ENCODE measurements at regions not wholly inside any gene's neighbourhood (a gene's known extent, or its start where the extent isn't known, plus 50 kb on each side); places are given as distances from the start of the nearest gene placed in this dataset.

DNA sequence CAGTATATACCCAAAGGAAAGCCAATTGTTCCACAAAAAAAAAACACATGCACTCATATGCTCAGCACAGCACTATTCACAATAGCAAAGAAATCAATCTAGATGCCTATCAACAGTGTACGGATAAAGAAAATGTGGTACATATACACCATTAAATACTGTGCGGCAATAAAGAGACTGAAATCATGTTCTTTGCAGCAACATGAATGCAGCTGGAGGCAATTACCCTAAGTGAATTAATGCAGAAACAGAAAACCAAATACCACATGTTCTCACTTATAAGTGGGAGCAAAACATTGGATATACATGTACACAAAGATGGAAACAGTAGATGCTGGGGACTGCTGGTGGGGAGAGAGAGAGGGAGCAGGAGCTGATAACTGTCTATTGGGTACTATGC lies 124.2 kb upstream of the AADACL2 start (continued):
- TF ChIP-seq KLF1 (tag by site-specific recombination; IDR thresholded peaks at IDR 0.05) (no peak), ZNF776 (tag by site-specific recombination; IDR thresholded peaks at IDR 0.05; ENCODE audit: borderline replicate concordance) (no peak), ZNF596 (tag by site-specific recombination; IDR thresholded peaks at IDR 0.05) (no peak), BCL11B (tag by site-specific recombination; IDR thresholded peaks at IDR 0.05; ENCODE audit: low read depth) (no peak), ZNF311 (tag by site-specific recombination; IDR thresholded peaks at IDR 0.05; ENCODE audit: borderline replicate concordance) (no peak), ZSCAN16 (tag by site-specific recombination; IDR thresholded peaks at IDR 0.05) (no peak), SCRT2 (tag by site-specific recombination; IDR thresholded peaks at IDR 0.05) (no peak), SP2 (tag by site-specific recombination; IDR thresholded peaks at IDR 0.05) (no peak), ZNF747 (tag by site-specific recombination; IDR thresholded peaks at IDR 0.05) (no peak), ZNF140 (tag by site-specific recombination; IDR thresholded peaks at IDR 0.05) (no peak)

DNA sequence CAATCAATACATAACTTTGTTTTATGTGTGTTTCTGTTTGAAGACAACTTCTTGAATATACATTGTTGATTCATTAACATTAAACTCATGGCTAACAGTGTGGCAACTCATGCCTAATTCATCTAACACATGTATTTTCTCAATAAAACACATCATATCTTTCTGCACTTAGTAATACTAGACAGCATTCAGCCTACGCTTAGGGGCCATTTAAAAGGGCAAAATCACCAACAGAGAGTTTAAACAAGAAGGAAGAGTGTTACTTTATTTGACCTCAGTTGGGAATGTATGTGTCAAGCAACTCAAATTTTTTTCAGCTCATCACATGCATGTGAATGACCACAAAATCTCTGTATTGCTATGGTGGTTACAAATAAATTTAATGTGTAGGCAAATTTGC lies 128.8 kb upstream of the AADACL2 start:
- ChIA-PET POLR2A (no interaction called here), CTCF (no interaction called here)
- TF ChIP-seq, protein P1, sequence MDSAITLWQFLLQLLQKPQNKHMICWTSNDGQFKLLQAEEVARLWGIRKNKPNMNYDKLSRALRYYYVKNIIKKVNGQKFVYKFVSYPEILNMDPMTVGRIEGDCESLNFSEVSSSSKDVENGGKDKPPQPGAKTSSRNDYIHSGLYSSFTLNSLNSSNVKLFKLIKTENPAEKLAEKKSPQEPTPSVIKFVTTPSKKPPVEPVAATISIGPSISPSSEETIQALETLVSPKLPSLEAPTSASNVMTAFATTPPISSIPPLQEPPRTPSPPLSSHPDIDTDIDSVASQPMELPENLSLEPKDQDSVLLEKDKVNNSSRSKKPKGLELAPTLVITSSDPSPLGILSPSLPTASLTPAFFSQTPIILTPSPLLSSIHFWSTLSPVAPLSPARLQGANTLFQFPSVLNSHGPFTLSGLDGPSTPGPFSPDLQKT (IDR thresholded peaks at IDR 0.05; ENCODE audit: borderline replicate concordance, low read depth, low read length), result no peak
- TF ChIP-seq ZNF423 (tag by site-specific recombination; IDR thresholded peaks at IDR 0.05) (no peak), ZNF10 (tag by site-specific recombination; IDR thresholded peaks at IDR 0.05) (no peak), MYNN (tag by site-specific recombination; IDR thresholded peaks at IDR 0.05; ENCODE audit: borderline replicate concordance) (no peak), ZNF324 (tag by site-specific recombination; IDR thresholded peaks at IDR 0.05) (no peak), ZNF473 (tag by site-specific recombination; IDR thresholded peaks at IDR 0.05) (no peak), TRIM28 (IDR thresholded peaks at IDR 0.05; ENCODE audit: borderline replicate concordance, low read length) (no peak), ZNF214 (tag by site-specific recombination; IDR thresholded peaks at IDR 0.05; ENCODE audit: borderline replicate concordance) (no peak), ZNF521 (tag by site-specific recombination; IDR thresholded peaks at IDR 0.05) (no peak), SP3 (tag by site-specific recombination; IDR thresholded peaks at IDR 0.05) (no peak), ZFP3 (tag by site-specific recombination; IDR thresholded peaks at IDR 0.05; ENCODE audit: low read depth) (no peak)
- TF ChIP-seq, protein P2, sequence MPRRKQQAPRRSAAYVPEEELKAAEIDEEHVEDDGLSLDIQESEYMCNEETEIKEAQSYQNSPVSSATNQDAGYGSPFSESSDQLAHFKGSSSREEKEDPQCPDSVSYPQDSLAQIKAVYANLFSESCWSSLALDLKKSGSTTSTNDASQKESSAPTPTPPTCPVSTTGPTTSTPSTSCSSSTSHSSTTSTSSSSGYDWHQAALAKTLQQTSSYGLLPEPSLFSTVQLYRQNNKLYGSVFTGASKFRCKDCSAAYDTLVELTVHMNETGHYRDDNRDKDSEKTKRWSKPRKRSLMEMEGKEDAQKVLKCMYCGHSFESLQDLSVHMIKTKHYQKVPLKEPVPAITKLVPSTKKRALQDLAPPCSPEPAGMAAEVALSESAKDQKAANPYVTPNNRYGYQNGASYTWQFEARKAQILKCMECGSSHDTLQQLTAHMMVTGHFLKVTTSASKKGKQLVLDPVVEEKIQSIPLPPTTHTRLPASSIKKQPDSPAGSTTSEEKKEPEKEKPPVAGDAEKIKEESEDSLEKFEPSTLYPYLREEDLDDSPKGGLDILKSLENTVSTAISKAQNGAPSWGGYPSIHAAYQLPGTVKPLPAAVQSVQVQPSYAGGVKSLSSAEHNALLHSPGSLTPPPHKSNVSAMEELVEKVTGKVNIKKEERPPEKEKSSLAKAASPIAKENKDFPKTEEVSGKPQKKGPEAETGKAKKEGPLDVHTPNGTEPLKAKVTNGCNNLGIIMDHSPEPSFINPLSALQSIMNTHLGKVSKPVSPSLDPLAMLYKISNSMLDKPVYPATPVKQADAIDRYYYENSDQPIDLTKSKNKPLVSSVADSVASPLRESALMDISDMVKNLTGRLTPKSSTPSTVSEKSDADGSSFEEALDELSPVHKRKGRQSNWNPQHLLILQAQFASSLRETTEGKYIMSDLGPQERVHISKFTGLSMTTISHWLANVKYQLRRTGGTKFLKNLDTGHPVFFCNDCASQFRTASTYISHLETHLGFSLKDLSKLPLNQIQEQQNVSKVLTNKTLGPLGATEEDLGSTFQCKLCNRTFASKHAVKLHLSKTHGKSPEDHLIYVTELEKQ (tag by site-specific recombination; IDR thresholded peaks at IDR 0.05; ENCODE audit: borderline replicate concordance), result no peak
- TF ChIP-seq, protein P3, sequence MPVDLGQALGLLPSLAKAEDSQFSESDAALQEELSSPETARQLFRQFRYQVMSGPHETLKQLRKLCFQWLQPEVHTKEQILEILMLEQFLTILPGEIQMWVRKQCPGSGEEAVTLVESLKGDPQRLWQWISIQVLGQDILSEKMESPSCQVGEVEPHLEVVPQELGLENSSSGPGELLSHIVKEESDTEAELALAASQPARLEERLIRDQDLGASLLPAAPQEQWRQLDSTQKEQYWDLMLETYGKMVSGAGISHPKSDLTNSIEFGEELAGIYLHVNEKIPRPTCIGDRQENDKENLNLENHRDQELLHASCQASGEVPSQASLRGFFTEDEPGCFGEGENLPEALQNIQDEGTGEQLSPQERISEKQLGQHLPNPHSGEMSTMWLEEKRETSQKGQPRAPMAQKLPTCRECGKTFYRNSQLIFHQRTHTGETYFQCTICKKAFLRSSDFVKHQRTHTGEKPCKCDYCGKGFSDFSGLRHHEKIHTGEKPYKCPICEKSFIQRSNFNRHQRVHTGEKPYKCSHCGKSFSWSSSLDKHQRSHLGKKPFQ (tag by site-specific recombination; IDR thresholded peaks at IDR 0.05), result no peak

More for the DNA sequence above, 128.8 kb upstream of the AADACL2 start:
- no peaks in the 10 kb centered on the region for H3K4me1 ChIP-seq (ENCODE audit: control insufficient read depth, insufficient read depth, low read length)
- no peak overlapping the region for H3K4me3 ChIP-seq (ENCODE audit: low read depth, low read length)
- no peaks in the 10 kb centered on the region for H3K36me3 ChIP-seq (ENCODE audit: control insufficient read depth in 2 of 2, insufficient read depth in 1 of 2, low read length in 2 of 2)
- no peaks in the 10 kb centered on the region for H3K9me3 ChIP-seq (ENCODE audit: control insufficient read depth, insufficient read depth, low read depth, low read length)
- no peak overlapping the region for H3K27ac ChIP-seq (ENCODE audit: extremely low read depth, low read depth, low read length)
